ENCODE measurements at regions not wholly inside any gene's neighbourhood (a gene's known extent, or its start where the extent isn't known, plus 50 kb on each side); places are given as distances from the start of the nearest gene placed in this dataset.

- no peaks in the 10 kb centered on the region for H3K4me1 ChIP-seq (ENCODE audit: low read length)
- no peak overlapping the region for H3K4me3 ChIP-seq (ENCODE audit: low read length)
- H3K4me2 ChIP-seq (ENCODE audit: low read depth, low read length, poor library complexity, severe bottlenecking), result no peak overlapping the region
- H3K36me3 ChIP-seq (ENCODE audit: insufficient read depth, low read length), result no peaks in the 10 kb centered on the region
- DNase-seq, result no peak
- no peak overlapping the region for H3K9ac ChIP-seq (ENCODE audit: low read length)
- no peaks in the 10 kb centered on the region for H4K20me1 ChIP-seq (ENCODE audit: insufficient read depth, low read depth, low read length)
- H3K9me3 ChIP-seq (ENCODE audit: low read length), result peaks cover 31% of the 10 kb centered on the region
- H3K27ac ChIP-seq (ENCODE audit: low read length), result no peak overlapping the region
- H3K27me3 ChIP-seq (ENCODE audit: low read length), result no peaks in the 10 kb centered on the region
- no peak overlapping the region for H2AFZ ChIP-seq (ENCODE audit: low read length)
- H3K9me2 ChIP-seq (replicated peaks; ENCODE audit: insufficient read depth, low read length), result no peaks in the 10 kb centered on the region
- no peaks in the 10 kb centered on the region for H3K79me2 ChIP-seq (ENCODE audit: low read length)
Measured at GRCh38 chr1:104456724-104457123, 707.0 kb downstream of the AMY1C start.

DNA sequence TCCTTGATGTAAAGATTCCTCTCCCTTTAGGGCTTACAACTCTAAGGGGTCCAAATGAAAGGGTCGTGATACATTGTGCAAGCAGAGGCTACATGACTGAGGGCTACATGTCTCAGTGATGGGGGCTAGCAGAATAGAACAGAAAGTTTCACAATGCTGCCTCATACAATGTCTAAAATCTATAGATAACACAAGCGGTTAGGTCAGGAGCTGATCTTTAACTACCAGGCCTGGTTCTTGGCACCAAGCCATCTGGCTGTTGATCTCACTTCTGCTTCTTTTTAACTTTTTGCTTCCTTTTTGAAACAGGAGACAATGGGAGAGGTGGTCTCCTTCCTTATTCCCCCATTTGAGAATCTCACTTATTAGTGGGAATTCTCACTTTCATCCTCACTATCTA, 710.2 kb downstream of the AMY1C start:
- Histone ChIP-seq H3K27me3 (ENCODE audit: low read length) (no peaks in the 10 kb centered on the region), H3K79me2 (ENCODE audit: low read length) (no peaks in the 10 kb centered on the region), H3K9ac (ENCODE audit: low read length) (no peak overlapping the region), H3K9me3 (ENCODE audit: low read length) (peaks cover 34% of the 10 kb centered on the region), H3K9me2 (replicated peaks; ENCODE audit: insufficient read depth, low read length) (no peaks in the 10 kb centered on the region), H2AFZ (ENCODE audit: low read length) (no peak overlapping the region), H3K36me3 (ENCODE audit: insufficient read depth, low read length) (no peaks in the 10 kb centered on the region), H3K4me2 (ENCODE audit: low read depth, low read length, poor library complexity, severe bottlenecking) (no peak overlapping the region), H3K27ac (ENCODE audit: low read length) (no peak overlapping the region), H3K4me1 (ENCODE audit: low read length) (no peaks in the 10 kb centered on the region), H3K4me3 (ENCODE audit: low read length) (no peak overlapping the region), H4K20me1 (ENCODE audit: insufficient read depth, low read depth, low read length) (no peaks in the 10 kb centered on the region)
- DNase-seq, result no peak

GRCh38 chr1:104460880-104461279, 711.2 kb downstream of the AMY1C start:
- Histone ChIP-seq H3K4me2 (ENCODE audit: low read depth, low read length, poor library complexity, severe bottlenecking) (no peak overlapping the region), H3K27me3 (ENCODE audit: low read length) (no peaks in the 10 kb centered on the region), H3K27ac (ENCODE audit: low read length) (no peak overlapping the region), H3K36me3 (ENCODE audit: insufficient read depth, low read length) (no peaks in the 10 kb centered on the region), H3K79me2 (ENCODE audit: low read length) (no peaks in the 10 kb centered on the region), H3K4me1 (ENCODE audit: low read length) (no peaks in the 10 kb centered on the region), H3K9me3 (ENCODE audit: low read length) (peaks cover 28% of the 10 kb centered on the region), H3K4me3 (ENCODE audit: low read length) (no peak overlapping the region), H3K9me2 (replicated peaks; ENCODE audit: insufficient read depth, low read length) (no peaks in the 10 kb centered on the region), H3K9ac (ENCODE audit: low read length) (no peak overlapping the region), H2AFZ (ENCODE audit: low read length) (no peak overlapping the region), H4K20me1 (ENCODE audit: insufficient read depth, low read depth, low read length) (no peaks in the 10 kb centered on the region)
- no peak for DNase-seq

- Histone ChIP-seq H3K9ac (ENCODE audit: low read length) (no peak overlapping the region), H3K4me1 (ENCODE audit: low read length) (no peaks in the 10 kb centered on the region), H3K9me2 (replicated peaks; ENCODE audit: insufficient read depth, low read length) (no peaks in the 10 kb centered on the region), H3K79me2 (ENCODE audit: low read length) (no peaks in the 10 kb centered on the region), H4K20me1 (ENCODE audit: insufficient read depth, low read depth, low read length) (no peaks in the 10 kb centered on the region), H3K27ac (ENCODE audit: low read length) (no peak overlapping the region), H3K9me3 (ENCODE audit: low read length) (peaks cover 29% of the 10 kb centered on the region), H2AFZ (ENCODE audit: low read length) (no peak overlapping the region), H3K27me3 (ENCODE audit: low read length) (no peaks in the 10 kb centered on the region), H3K36me3 (ENCODE audit: insufficient read depth, low read length) (no peaks in the 10 kb centered on the region; the same call in 1 of the 2 replicates), H3K4me2 (ENCODE audit: low read depth, low read length, poor library complexity, severe bottlenecking) (no peak overlapping the region), H3K4me3 (ENCODE audit: low read length) (no peak overlapping the region)
- no peak for DNase-seq
Measured at GRCh38 chr1:104463126-104463697, 713.5 kb downstream of the AMY1C start.

DNA sequence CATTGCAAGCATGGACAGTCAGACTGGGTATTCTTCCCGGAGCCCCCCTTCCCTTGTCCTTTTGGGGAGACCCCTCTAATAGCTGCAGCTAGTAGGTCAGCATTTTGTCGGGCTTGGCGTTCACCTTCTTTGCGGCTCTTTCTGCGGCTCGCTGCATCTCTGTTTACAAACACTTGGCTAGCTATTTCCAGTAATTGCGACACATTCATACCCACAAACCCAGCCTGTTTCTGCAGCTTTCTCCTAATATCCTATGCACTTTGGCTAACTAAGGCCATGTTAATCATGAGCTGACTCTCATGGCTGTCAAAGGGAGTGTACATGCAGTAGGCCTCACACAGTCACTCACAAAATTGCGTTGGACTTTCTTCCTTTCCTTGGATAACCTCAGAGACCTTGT, 716.4 kb downstream of the AMY1C start:
- H3K36me3 ChIP-seq (ENCODE audit: insufficient read depth, low read length), result no peaks in the 10 kb centered on the region; the same call in 1 of the 2 replicates
- H3K79me2 ChIP-seq (ENCODE audit: low read length), result no peaks in the 10 kb centered on the region
- DNase-seq, result no peak
- H2AFZ ChIP-seq (ENCODE audit: low read length), result no peak overlapping the region
- no peaks in the 10 kb centered on the region for H4K20me1 ChIP-seq (ENCODE audit: insufficient read depth, low read depth, low read length)
- no peak overlapping the region for H3K4me2 ChIP-seq (ENCODE audit: low read depth, low read length, poor library complexity, severe bottlenecking)
- no peak overlapping the region for H3K9ac ChIP-seq (ENCODE audit: low read length)
- H3K9me3 ChIP-seq (ENCODE audit: low read length), result peaks cover 13% of the 10 kb centered on the region
- H3K27me3 ChIP-seq (ENCODE audit: low read length), result no peaks in the 10 kb centered on the region
- H3K4me1 ChIP-seq (ENCODE audit: low read length), result no peaks in the 10 kb centered on the region
- H3K27ac ChIP-seq (ENCODE audit: low read length), result no peak overlapping the region
- H3K4me3 ChIP-seq (ENCODE audit: low read length), result no peak overlapping the region
- H3K9me2 ChIP-seq (replicated peaks; ENCODE audit: insufficient read depth, low read length), result no peaks in the 10 kb centered on the region

DNA sequence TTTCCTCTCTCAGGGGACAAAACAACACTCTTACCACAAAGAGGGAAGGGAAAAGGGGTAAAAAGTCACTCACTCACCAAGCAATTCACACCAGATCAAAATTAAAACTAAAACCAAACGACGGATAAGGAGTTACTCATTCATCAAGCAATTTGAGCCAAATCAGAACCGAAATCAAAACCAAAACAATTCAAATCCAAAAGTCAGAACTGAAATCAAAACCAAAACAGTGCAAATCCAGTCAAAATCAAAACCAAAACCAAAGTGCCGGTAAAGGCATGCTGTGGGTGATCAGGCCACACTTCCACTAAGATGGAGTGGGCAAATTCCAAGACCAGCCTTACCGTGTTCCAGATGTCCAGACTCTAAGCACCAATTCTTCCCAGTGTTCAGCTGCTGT, 717.9 kb downstream of the AMY1C start:
- H3K79me2 ChIP-seq (ENCODE audit: low read length), result no peaks in the 10 kb centered on the region
- no peaks in the 10 kb centered on the region for H3K27me3 ChIP-seq (ENCODE audit: low read length)
- H3K4me3 ChIP-seq (ENCODE audit: low read length), result no peak overlapping the region
- H3K4me2 ChIP-seq (ENCODE audit: low read depth, low read length, poor library complexity, severe bottlenecking), result no peak overlapping the region
- no peak overlapping the region for H3K9ac ChIP-seq (ENCODE audit: low read length)
- H4K20me1 ChIP-seq (ENCODE audit: insufficient read depth, low read depth, low read length), result no peaks in the 10 kb centered on the region
- no peaks in the 10 kb centered on the region for H3K4me1 ChIP-seq (ENCODE audit: low read length)
- H3K9me2 ChIP-seq (replicated peaks; ENCODE audit: insufficient read depth, low read length), result no peaks in the 10 kb centered on the region
- H3K36me3 ChIP-seq (ENCODE audit: insufficient read depth, low read length), result no peaks in the 10 kb centered on the region; the same call in 1 of the 2 replicates
- peaks cover 11% of the 10 kb centered on the region; the same call in 1 of the 2 replicates for H3K9me3 ChIP-seq (ENCODE audit: low read length)
- H2AFZ ChIP-seq (ENCODE audit: low read length), result no peak overlapping the region
- DNase-seq, result no peak
- no peak overlapping the region for H3K27ac ChIP-seq (ENCODE audit: low read length)

- Histone ChIP-seq H3K79me2 (ENCODE audit: low read length) (no peaks in the 10 kb centered on the region), H3K9me2 (replicated peaks; ENCODE audit: insufficient read depth, low read length) (no peaks in the 10 kb centered on the region), H4K20me1 (ENCODE audit: insufficient read depth, low read depth, low read length) (no peaks in the 10 kb centered on the region), H3K9me3 (ENCODE audit: low read length) (peaks cover 18% of the 10 kb centered on the region; the same call in 1 of the 2 replicates), H3K9ac (ENCODE audit: low read length) (no peak overlapping the region), H2AFZ (ENCODE audit: low read length) (no peak overlapping the region), H3K27me3 (ENCODE audit: low read length) (no peaks in the 10 kb centered on the region), H3K27ac (ENCODE audit: low read length) (no peak overlapping the region), H3K4me1 (ENCODE audit: low read length) (no peaks in the 10 kb centered on the region), H3K4me2 (ENCODE audit: low read depth, low read length, poor library complexity, severe bottlenecking) (no peak overlapping the region), H3K4me3 (ENCODE audit: low read length) (no peak overlapping the region), H3K36me3 (ENCODE audit: insufficient read depth, low read length) (no peaks in the 10 kb centered on the region; the same call in 1 of the 2 replicates)
- DNase-seq, result no peak
Measured at GRCh38 chr1:104468282-104468681, 718.6 kb downstream of the AMY1C start.

GRCh38 chr1:104476126-104476525, 726.4 kb downstream of the AMY1C start:
- Histone ChIP-seq H3K9me2 (replicated peaks; ENCODE audit: insufficient read depth, low read length) (no peaks in the 10 kb centered on the region), H2AFZ (ENCODE audit: low read length) (no peak overlapping the region), H3K4me2 (ENCODE audit: low read depth, low read length, poor library complexity, severe bottlenecking) (no peak overlapping the region), H3K4me1 (ENCODE audit: low read length) (no peaks in the 10 kb centered on the region), H3K36me3 (ENCODE audit: insufficient read depth, low read length) (no peaks in the 10 kb centered on the region), H4K20me1 (ENCODE audit: insufficient read depth, low read depth, low read length) (no peaks in the 10 kb centered on the region), H3K9ac (ENCODE audit: low read length) (no peak overlapping the region), H3K4me3 (ENCODE audit: low read length) (no peak overlapping the region), H3K79me2 (ENCODE audit: low read length) (no peaks in the 10 kb centered on the region), H3K27me3 (ENCODE audit: low read length) (no peaks in the 10 kb centered on the region), H3K9me3 (ENCODE audit: low read length) (peaks cover 20% of the 10 kb centered on the region), H3K27ac (ENCODE audit: low read length) (no peak overlapping the region)
- DNase-seq, result no peak

Measured in Karpas-422 (cell line).